ENCODE measurements at regions not wholly inside any gene's neighbourhood (a gene's known extent, or its start where the extent isn't known, plus 50 kb on each side); places are given as distances from the start of the nearest gene placed in this dataset.

DNA sequence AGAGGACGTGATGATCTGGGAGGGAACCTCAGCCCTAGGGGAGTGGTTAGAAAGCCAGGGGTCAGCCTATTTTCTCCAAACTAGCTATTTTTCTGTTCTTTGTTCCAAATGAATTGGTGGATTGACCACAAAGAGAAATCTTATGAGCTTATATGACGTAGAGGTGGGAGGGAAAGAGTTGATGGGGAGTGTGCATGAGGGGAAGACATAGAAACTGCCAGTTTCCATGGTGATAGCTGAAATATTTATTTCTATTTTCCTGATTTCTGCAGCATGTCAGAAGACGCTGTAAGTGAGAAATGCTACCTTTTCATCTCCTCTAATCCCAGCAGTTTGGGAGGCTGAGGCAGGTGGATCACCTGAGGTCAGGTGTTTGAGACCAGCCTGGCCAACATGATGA, 51.4 kb upstream of the CISTR start:
- peak; percentile 7 for DNase-seq (ENCODE audit: low read depth)
- TF ChIP-seq, protein P1, sequence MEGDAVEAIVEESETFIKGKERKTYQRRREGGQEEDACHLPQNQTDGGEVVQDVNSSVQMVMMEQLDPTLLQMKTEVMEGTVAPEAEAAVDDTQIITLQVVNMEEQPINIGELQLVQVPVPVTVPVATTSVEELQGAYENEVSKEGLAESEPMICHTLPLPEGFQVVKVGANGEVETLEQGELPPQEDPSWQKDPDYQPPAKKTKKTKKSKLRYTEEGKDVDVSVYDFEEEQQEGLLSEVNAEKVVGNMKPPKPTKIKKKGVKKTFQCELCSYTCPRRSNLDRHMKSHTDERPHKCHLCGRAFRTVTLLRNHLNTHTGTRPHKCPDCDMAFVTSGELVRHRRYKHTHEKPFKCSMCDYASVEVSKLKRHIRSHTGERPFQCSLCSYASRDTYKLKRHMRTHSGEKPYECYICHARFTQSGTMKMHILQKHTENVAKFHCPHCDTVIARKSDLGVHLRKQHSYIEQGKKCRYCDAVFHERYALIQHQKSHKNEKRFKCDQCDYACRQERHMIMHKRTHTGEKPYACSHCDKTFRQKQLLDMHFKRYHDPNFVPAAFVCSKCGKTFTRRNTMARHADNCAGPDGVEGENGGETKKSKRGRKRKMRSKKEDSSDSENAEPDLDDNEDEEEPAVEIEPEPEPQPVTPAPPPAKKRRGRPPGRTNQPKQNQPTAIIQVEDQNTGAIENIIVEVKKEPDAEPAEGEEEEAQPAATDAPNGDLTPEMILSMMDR (IDR thresholded peaks at IDR 0.05; ENCODE audit: low read length, missing control alignments): no peak
- no peak overlapping the region for H3K4me3 ChIP-seq (replicated peaks; ENCODE audit: low read depth, low read length)

DNA sequence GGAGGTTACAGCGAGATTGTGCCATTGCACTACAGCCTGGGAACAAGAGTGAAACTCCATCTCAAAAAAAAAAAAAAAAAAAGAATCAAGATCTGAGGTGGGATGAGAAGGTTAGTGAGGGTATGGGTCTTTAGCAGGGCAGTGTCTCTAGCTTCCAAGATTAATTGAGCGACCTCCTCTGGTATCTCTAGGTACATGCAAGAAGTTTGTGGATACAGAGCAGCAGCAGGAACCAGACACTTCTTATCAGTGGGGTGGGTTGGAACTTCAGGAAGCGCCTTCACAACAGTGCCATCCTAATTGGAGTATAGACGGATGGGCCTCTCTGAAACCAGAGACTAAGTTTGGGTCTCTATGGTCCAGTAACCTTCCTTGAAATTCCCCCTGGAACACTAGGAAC, 51.9 kb upstream of the CISTR start:
- no peak for DNase-seq (ENCODE audit: low read depth)
- no peak overlapping the region for H3K4me3 ChIP-seq (replicated peaks; ENCODE audit: low read depth, low read length)
- TF ChIP-seq, protein P1 (IDR thresholded peaks at IDR 0.05; ENCODE audit: low read length, missing control alignments): no peak

DNA sequence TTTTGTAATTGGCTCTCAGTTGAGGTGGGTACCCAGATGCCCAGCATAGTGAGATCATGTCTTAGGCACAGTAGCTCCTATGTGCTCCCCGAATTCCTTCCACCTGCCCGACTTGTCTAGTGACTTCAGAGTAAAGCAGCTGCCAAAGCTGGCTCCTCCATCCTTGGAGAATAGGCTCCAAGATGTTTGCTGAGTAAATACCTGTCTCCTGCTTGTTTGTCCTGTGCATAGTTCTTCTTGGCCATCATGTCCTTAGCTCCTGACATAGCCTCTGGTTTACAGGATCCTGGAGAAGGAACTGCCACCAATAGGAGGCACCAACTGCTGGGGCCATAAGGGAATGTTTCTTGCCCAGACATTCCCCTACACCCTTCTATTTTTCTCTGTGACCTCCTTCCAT, 52.6 kb upstream of the CISTR start:
- no peak for DNase-seq (ENCODE audit: low read depth)

DNA sequence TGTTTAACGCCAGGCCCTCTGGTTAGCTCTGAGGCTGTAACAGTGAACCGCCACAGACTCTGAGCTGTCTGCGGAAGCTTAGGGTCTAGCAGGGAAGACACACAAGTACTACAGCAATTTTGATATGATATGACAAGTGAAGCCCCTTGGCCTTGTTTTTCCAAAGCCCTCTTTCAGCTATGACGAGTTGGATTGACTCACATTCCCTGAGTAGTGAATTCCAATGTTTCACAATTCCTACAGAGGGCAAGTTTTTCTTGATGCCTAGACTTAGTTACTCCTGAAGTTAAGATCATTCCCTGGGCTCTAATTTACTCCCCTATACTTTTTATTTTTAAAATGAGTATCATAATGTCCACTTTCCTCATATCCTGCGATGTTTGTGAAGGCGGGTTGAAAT, 53.3 kb upstream of the CISTR start:
- H3K4me3 ChIP-seq (replicated peaks; ENCODE audit: low read depth, low read length): no peak overlapping the region
- peak; percentile 11 for DNase-seq (ENCODE audit: low read depth)
- TF ChIP-seq, protein P1 (IDR thresholded peaks at IDR 0.05; ENCODE audit: low read length, missing control alignments): no peak

More for the DNA sequence above, 52.6 kb upstream of the CISTR start:
- TF ChIP-seq, protein P1 (IDR thresholded peaks at IDR 0.05; ENCODE audit: low read length, missing control alignments): no peak
- no peak overlapping the region for H3K4me3 ChIP-seq (replicated peaks; ENCODE audit: low read depth, low read length)

DNA sequence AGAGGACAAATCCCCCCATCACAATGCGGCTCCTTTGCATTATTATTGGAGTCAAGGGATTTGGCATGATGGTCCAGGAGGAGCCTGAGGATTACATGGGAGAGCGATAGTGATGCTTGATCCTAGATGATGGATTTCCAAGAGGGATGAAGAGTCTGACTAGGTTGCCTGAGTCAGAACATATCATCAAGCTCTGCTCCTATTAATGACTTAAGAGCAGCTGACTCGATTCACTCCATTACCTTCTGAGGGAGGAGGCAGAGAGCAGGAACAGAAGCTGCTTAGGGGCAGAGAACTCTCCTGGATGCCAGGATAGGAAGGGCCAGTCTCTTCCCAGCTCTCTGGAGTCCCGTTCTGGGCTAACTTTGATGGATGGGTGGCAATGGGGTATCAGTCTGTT, 54.0 kb upstream of the CISTR start:
- no peak for DNase-seq (ENCODE audit: low read depth)
- TF ChIP-seq, protein P1 (IDR thresholded peaks at IDR 0.05; ENCODE audit: low read length, missing control alignments): no peak
- H3K4me3 ChIP-seq (replicated peaks; ENCODE audit: low read depth, low read length): no peak overlapping the region

DNA sequence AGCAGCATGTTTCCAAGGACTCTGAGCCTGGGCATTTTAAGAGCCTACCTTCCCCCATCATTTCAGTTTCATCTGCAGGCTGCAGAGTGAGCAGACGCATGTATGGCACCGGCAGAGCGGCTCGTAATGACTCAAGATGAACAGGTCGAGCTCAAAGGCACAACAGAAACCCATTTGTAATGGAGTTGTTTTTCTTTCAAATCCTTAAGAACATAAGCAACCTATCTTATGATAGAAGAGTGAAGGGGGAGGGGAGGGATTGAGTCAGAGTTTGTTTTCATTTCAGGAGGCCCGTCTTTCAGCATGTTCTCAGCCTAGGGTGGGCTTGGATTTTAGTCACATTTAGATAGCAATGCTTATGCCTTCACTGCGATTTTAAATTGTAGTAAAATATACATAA, 54.9 kb upstream of the CISTR start:
- peak; percentile 15 for DNase-seq (ENCODE audit: low read depth)
- no peak overlapping the region for H3K4me3 ChIP-seq (replicated peaks; ENCODE audit: low read depth, low read length)
- TF ChIP-seq, protein P1 (IDR thresholded peaks at IDR 0.05; ENCODE audit: low read length, missing control alignments): no peak

DNA sequence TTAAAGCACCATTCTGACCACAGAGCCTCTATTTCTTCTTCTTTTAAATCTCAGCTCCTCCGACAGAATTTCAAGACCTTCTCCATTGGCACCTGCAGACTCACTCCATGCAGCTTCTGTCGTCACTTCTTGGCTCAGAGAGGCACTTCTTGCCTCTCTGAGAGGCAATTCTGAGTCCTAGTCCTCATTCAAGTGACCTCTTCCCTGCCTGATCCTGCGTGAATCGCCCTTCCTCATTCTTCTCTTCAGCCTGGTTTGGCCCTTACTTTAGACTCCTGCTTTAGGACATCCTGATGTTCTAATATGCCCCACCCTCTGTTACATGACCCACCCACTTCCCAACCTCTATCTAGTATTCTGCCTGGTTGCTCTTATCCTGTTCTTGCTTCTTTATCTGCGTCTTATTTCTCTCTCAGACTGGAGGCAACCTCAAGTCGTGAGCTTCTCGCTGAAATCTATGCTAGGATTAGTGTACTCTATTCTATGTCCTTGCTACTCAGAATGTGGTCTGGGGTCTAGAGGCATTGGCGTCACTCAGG, 55.6 kb upstream of the CISTR start:
- TF ChIP-seq, protein P1 (IDR thresholded peaks at IDR 0.05; ENCODE audit: low read length, missing control alignments): no peak
- no peak overlapping the region for H3K4me3 ChIP-seq (replicated peaks; ENCODE audit: low read depth, low read length)
- DNase-seq (ENCODE audit: low read depth): no peak

Measured in fibroblast of pulmonary artery (primary cell).